ENCODE measurements at regions not wholly inside any gene's neighbourhood (a gene's known extent, or its start where the extent isn't known, plus 50 kb on each side); places are given as distances from the start of the nearest gene placed in this dataset.

- H3K4me3 ChIP-seq: no peak overlapping the region
- TF ChIP-seq, protein P1, sequence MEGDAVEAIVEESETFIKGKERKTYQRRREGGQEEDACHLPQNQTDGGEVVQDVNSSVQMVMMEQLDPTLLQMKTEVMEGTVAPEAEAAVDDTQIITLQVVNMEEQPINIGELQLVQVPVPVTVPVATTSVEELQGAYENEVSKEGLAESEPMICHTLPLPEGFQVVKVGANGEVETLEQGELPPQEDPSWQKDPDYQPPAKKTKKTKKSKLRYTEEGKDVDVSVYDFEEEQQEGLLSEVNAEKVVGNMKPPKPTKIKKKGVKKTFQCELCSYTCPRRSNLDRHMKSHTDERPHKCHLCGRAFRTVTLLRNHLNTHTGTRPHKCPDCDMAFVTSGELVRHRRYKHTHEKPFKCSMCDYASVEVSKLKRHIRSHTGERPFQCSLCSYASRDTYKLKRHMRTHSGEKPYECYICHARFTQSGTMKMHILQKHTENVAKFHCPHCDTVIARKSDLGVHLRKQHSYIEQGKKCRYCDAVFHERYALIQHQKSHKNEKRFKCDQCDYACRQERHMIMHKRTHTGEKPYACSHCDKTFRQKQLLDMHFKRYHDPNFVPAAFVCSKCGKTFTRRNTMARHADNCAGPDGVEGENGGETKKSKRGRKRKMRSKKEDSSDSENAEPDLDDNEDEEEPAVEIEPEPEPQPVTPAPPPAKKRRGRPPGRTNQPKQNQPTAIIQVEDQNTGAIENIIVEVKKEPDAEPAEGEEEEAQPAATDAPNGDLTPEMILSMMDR (IDR thresholded peaks at IDR 0.05): no peak
- no peak overlapping the region for H3K27ac ChIP-seq
- no peak for DNase-seq (ENCODE audit: low spot score)
Observed at GRCh38 chr6:21536280-21536766, 57.2 kb upstream of the SOX4 start.

- no peak overlapping the region for H3K4me3 ChIP-seq
- no peak for DNase-seq (ENCODE audit: low spot score)
- TF ChIP-seq, protein P1 (IDR thresholded peaks at IDR 0.05): no peak
- no peak overlapping the region for H3K27ac ChIP-seq
Observed at GRCh38 chr6:21537637-21538036, 55.9 kb upstream of the SOX4 start.

GRCh38 chr6:21538186-21538798, 55.3 kb upstream of the SOX4 start:
- DNase-seq (ENCODE audit: low spot score): no peak
- H3K27ac ChIP-seq: no peak overlapping the region
- H3K4me3 ChIP-seq: no peak overlapping the region
- TF ChIP-seq, protein P1 (IDR thresholded peaks at IDR 0.05): no peak

GRCh38 chr6:21539621-21540100, 53.9 kb upstream of the SOX4 start:
- TF ChIP-seq, protein P1 (IDR thresholded peaks at IDR 0.05): no peak
- Histone ChIP-seq H3K4me3 (no peak overlapping the region), H3K27ac (no peak overlapping the region)
- DNase-seq (ENCODE audit: low spot score): no peak

Measured in coronary artery (tissue), 2 donors.